ENCODE measurements at regions not wholly inside any gene's neighbourhood (a gene's known extent, or its start where the extent isn't known, plus 50 kb on each side); places are given as distances from the start of the nearest gene placed in this dataset.

GRCh38 chr7:88600695-88601094 lies 158.8 kb upstream of the ZNF804B start:
- no peak overlapping the region for H3K27ac ChIP-seq
- intact Hi-C loops (cut with DNase I), result no loop called here
- FAIRE-seq (no peak), DNase-seq (no peak), ATAC-seq (no peak)
- no peaks in the 10 kb centered on the region for H3K9me3 ChIP-seq
- 81% methylated on average over 4 of the region's 4 CpGs for WGBS, 2 donors
- H3K4me3 ChIP-seq, result no peak overlapping the region
- no peaks in the 10 kb centered on the region for H3K36me3 ChIP-seq
- H3K27me3 ChIP-seq, result no peaks in the 10 kb centered on the region
- TF ChIP-seq, protein P1, sequence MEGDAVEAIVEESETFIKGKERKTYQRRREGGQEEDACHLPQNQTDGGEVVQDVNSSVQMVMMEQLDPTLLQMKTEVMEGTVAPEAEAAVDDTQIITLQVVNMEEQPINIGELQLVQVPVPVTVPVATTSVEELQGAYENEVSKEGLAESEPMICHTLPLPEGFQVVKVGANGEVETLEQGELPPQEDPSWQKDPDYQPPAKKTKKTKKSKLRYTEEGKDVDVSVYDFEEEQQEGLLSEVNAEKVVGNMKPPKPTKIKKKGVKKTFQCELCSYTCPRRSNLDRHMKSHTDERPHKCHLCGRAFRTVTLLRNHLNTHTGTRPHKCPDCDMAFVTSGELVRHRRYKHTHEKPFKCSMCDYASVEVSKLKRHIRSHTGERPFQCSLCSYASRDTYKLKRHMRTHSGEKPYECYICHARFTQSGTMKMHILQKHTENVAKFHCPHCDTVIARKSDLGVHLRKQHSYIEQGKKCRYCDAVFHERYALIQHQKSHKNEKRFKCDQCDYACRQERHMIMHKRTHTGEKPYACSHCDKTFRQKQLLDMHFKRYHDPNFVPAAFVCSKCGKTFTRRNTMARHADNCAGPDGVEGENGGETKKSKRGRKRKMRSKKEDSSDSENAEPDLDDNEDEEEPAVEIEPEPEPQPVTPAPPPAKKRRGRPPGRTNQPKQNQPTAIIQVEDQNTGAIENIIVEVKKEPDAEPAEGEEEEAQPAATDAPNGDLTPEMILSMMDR (IDR thresholded peaks at IDR 0.05), result no peak
- no peaks in the 10 kb centered on the region for H3K4me1 ChIP-seq

DNA sequence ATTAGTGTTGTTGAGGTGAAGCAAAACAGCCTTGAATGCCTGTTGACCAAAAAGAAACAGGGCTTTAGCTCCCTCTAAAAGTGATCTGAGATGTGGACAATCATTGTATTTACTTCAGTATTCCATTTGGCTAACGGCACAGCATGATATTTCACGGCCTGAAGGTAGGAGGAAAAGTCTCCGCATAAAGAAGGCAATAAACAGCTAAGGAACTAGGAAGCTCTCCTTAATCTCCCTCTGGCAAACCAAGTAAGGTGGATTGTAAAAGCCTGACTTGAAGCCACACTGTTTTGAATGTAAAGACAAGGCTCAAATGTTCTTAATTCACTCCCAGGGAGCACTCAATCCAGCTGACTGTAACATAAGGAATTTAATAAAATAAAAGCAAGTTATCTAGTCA lies 160.0 kb upstream of the ZNF804B start:
- H3K36me3 ChIP-seq, result no peaks in the 10 kb centered on the region
- 87 to 92% methylated on average over 3 of the region's 3 CpGs for WGBS, 2 donors
- no peak overlapping the region for H3K27ac ChIP-seq
- TF ChIP-seq, protein P1 (IDR thresholded peaks at IDR 0.05), result no peak
- no peaks in the 10 kb centered on the region for H3K27me3 ChIP-seq
- intact Hi-C loops (cut with DNase I), result no loop called here
- DNase-seq, result no peak
- H3K4me3 ChIP-seq, result no peak overlapping the region
- H3K4me1 ChIP-seq, result no peaks in the 10 kb centered on the region
- no peak for ATAC-seq
- no peaks in the 10 kb centered on the region for H3K9me3 ChIP-seq
- no peak for FAIRE-seq

GRCh38 chr7:88597941-88598425 lies 161.5 kb upstream of the ZNF804B start:
- DNase-seq (no peak), ATAC-seq (no peak), FAIRE-seq (no peak)
- 52 to 62% methylated on average over 2 of the region's 2 CpGs for WGBS, 2 donors
- Histone ChIP-seq H3K9me3 (no peaks in the 10 kb centered on the region), H3K4me1 (no peaks in the 10 kb centered on the region), H3K27me3 (no peaks in the 10 kb centered on the region), H3K36me3 (no peaks in the 10 kb centered on the region), H3K4me3 (no peak overlapping the region), H3K27ac (no peak overlapping the region)
- TF ChIP-seq, protein P1 (IDR thresholded peaks at IDR 0.05), result no peak
- intact Hi-C loops (cut with DNase I), result no loop called here

DNA sequence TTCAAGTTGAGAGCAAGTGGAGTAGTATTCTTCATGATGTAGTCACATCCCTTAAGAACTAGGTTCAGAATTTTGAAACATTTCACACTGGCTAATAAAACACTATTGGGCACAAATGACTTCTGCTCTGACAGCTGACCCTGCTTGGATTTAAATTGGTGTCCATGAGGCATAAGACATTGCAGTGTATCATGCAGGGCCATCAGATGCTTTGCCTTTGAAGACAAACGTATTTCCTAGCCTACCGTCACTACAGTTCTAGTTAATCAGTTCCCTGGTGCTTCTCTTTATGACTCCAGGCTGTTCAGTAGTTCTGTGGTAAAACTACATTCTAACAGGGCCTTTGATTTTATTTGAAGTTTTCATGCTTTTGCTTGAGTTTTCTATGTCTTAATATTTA lies 168.5 kb upstream of the ZNF804B start:
- DNase-seq (no peak), ATAC-seq (peak in 1 of 4 donors; percentile 24), FAIRE-seq (no peak)
- no peak overlapping the region for H3K4me3 ChIP-seq
- no peaks in the 10 kb centered on the region for H3K36me3 ChIP-seq
- H3K9me3 ChIP-seq, result no peaks in the 10 kb centered on the region
- WGBS, 2 donors, result 46 to 49% methylated on average over 2 of the region's 2 CpGs
- TF ChIP-seq, protein P1 (IDR thresholded peaks at IDR 0.05), result no peak
- H3K27me3 ChIP-seq, result no peaks in the 10 kb centered on the region
- H3K27ac ChIP-seq, result no peak overlapping the region
- intact Hi-C loops (cut with DNase I), result no loop called here
- H3K4me1 ChIP-seq, result peaks cover 4 to 19% (median 13%) of the 10 kb centered on the region in 3 donors

- DNase-seq, result no peak
- TF ChIP-seq, protein P1 (IDR thresholded peaks at IDR 0.05), result no peak
- no peaks in the 10 kb centered on the region for H3K27me3 ChIP-seq
- no peaks in the 10 kb centered on the region for H3K9me3 ChIP-seq
- intact Hi-C loops (cut with DNase I), result no loop called here
- H3K27ac ChIP-seq, result no peak overlapping the region
- H3K4me3 ChIP-seq, result no peak overlapping the region
- ATAC-seq, result peak; percentile 94 to 96 (median 96)
- FAIRE-seq, result no peak
- 11 to 16% methylated on average over 1 of the region's 1 CpG for WGBS, 2 donors
- no peaks in the 10 kb centered on the region for H3K36me3 ChIP-seq
- peaks cover 4 to 19% (median 13%) of the 10 kb centered on the region in 3 donors for H3K4me1 ChIP-seq
Measured at GRCh38 chr7:88589927-88590326, 169.6 kb upstream of the ZNF804B start.
